CD14-positive monocyte (primary cell): ENCODE measurements at regions not wholly inside any gene's neighbourhood (a gene's known extent, or its start where the extent isn't known, plus 50 kb on each side); places are given as distances from the start of the nearest gene placed in this dataset.

Source experiments
- DNase-seq, 3 donors: peaks; one replicate each; pipeline ENCODE4 v3.0.0-alpha.2; 2011 to 2022
- H2AFZ ChIP-seq: 2 replicates; pipeline ENCODE4 v1.6.0; 2012; ENCODE audit warnings: mild to moderate bottlenecking, low read depth, low read length, inconsistent platforms; ENCODE audit not compliant: insufficient read depth, poor library complexity, severe bottlenecking
- H3K27ac ChIP-seq, 2 donors: 1 replicate in 1 of 2; 2 replicates in 1 of 2; pipeline ENCODE4 v1.5.1; 2012 to 2013; ENCODE audit warnings: low read length in 2 of 2, control low read depth in 1 of 2, inconsistent platforms in 1 of 2, low read depth in 1 of 2, mild to moderate bottlenecking in 1 of 2
- H3K27me3 ChIP-seq, 2 donors: one replicate each; pipeline versions ENCODE4 v1.6.0 to v1.6.1; 2011 to 2013; ENCODE audit warnings: low read length in 2 of 2; ENCODE audit not compliant: control insufficient read depth in 2 of 2, insufficient read depth in 2 of 2
- H3K36me3 ChIP-seq, 2 donors: replicated peaks in 1 of 2; 1 replicate in 1 of 2; 2 replicates in 1 of 2; pipeline versions ENCODE4 v1.5.1 to v1.6.1; 2012 to 2013; ENCODE audit warnings: low read length in 2 of 2, control low read depth in 1 of 2, inconsistent platforms in 1 of 2, mild to moderate bottlenecking in 1 of 2; ENCODE audit not compliant: insufficient read depth in 2 of 2, control insufficient read depth in 1 of 2
- H3K4me1 ChIP-seq, 2 donors: 1 replicate in 1 of 2; 2 replicates in 1 of 2; pipeline versions ENCODE4 v1.5.1 to v1.6.1; 2012 to 2013; ENCODE audit warnings: low read length in 2 of 2, control low read depth in 1 of 2, inconsistent platforms in 1 of 2, mild to moderate bottlenecking in 1 of 2, moderate library complexity in 1 of 2; ENCODE audit not compliant: insufficient read depth in 2 of 2, control insufficient read depth in 1 of 2
- H3K4me2 ChIP-seq: replicated peaks from 2 replicates; pipeline ENCODE3; 2012; ENCODE audit warnings: low read length, moderate library complexity, mild to moderate bottlenecking; ENCODE audit not compliant: poor library complexity, severe bottlenecking; ENCODE audit errors: extremely low read depth
- H3K4me3 ChIP-seq, 3 experiments: fragments of 200-600 bp in 1 of 3; sonication (generic) in 1 of 3; replicated peaks in 1 of 3; 1 replicate in 2 of 3; 2 replicates in 1 of 3; pipeline ENCODE4 v1.5.1; 2011 to 2013; ENCODE audit warnings: low read length in 3 of 3, mild to moderate bottlenecking in 3 of 3, control low read depth in 2 of 3, low read depth in 2 of 3, inconsistent platforms in 1 of 3, moderate library complexity in 1 of 3
- H3K79me2 ChIP-seq: 2 replicates; pipeline ENCODE4 v1.6.0; 2012; ENCODE audit warnings: mild to moderate bottlenecking, control low read depth, inconsistent platforms, low read length, moderate library complexity; ENCODE audit not compliant: insufficient read depth
- H3K9ac ChIP-seq: 2 replicates; pipeline ENCODE4 v1.6.0; 2017; ENCODE audit warnings: low read length, mild to moderate bottlenecking; ENCODE audit not compliant: insufficient read depth, poor library complexity, severe bottlenecking
- H3K9me3 ChIP-seq, 2 donors: replicated peaks in 1 of 2; 1 replicate in 1 of 2; 2 replicates in 1 of 2; pipeline versions ENCODE4 v1.5.1 to v1.6.1; 2012 to 2013; ENCODE audit warnings: low read length in 2 of 2, control low read depth in 1 of 2; ENCODE audit not compliant: control insufficient read depth in 1 of 2, insufficient read depth in 1 of 2
- H4K20me1 ChIP-seq: 2 replicates; pipeline ENCODE4 v1.6.0; 2012; ENCODE audit warnings: mild to moderate bottlenecking, low read length, control low read depth, moderate library complexity; ENCODE audit not compliant: insufficient read depth
- H3K27ac Mint-ChIP-seq, 7 donors: one replicate each; pipeline ENCODE4 v1.8.0; 2020; ENCODE audit warnings: mild to moderate bottlenecking in 7 of 7, mixed read lengths in 7 of 7, moderate library complexity in 6 of 7, inconsistent platforms in 2 of 7
- H3K27me3 Mint-ChIP-seq, 3 donors: one replicate each; pipeline ENCODE4 v1.8.0; 2021 to 2022; ENCODE audit warnings: low read depth in 3 of 3, mild to moderate bottlenecking in 3 of 3, mixed read lengths in 3 of 3, moderate library complexity in 3 of 3, inconsistent platforms in 1 of 3
- H3K36me3 Mint-ChIP-seq, 2 donors: one replicate each; pipeline ENCODE4 v1.8.0; 2020; ENCODE audit warnings: mixed read lengths in 2 of 2, inconsistent platforms in 1 of 2, mild to moderate bottlenecking in 1 of 2
- H3K4me1 Mint-ChIP-seq: one replicate; pipeline ENCODE4 v1.8.0; 2020; ENCODE audit warnings: mild to moderate bottlenecking, mixed read lengths
- H3K4me3 Mint-ChIP-seq, 2 donors: one replicate each; pipeline ENCODE4 v1.8.0; 2020; ENCODE audit warnings: mild to moderate bottlenecking in 2 of 2, mixed read lengths in 2 of 2, moderate library complexity in 1 of 2
- H3K9me3 Mint-ChIP-seq, 7 donors: one replicate each; pipeline ENCODE4 v1.8.0; 2020 to 2022; ENCODE audit warnings: mixed read lengths in 7 of 7, mild to moderate bottlenecking in 6 of 7, moderate library complexity in 6 of 7, inconsistent platforms in 2 of 7
- WGBS: methylation state at CpG from one replicate; pipeline ENCODE4 v1.1.5; 2013; ENCODE audit warnings: missing lambda C conversion rate; ENCODE audit not compliant: insufficient coverage; 5-methylcytosine and 5-hydroxymethylcytosine counted together
- intact Hi-C, 2 donors: fragments of 100-400 bp; cut with micrococcal nuclease; formaldehyde crosslinking; loops; one replicate each; pipeline versions ENCODE4 v1.15.0 to v1.15.1; 2023
- TF ChIP-seq, protein P1 (sequence below): fragments of 200-600 bp; IDR thresholded peaks from one replicate; pipeline ENCODE4 v1.8.0; 2022; ENCODE audit warnings: antibody characterized with exemption, mild to moderate bottlenecking

DNA sequence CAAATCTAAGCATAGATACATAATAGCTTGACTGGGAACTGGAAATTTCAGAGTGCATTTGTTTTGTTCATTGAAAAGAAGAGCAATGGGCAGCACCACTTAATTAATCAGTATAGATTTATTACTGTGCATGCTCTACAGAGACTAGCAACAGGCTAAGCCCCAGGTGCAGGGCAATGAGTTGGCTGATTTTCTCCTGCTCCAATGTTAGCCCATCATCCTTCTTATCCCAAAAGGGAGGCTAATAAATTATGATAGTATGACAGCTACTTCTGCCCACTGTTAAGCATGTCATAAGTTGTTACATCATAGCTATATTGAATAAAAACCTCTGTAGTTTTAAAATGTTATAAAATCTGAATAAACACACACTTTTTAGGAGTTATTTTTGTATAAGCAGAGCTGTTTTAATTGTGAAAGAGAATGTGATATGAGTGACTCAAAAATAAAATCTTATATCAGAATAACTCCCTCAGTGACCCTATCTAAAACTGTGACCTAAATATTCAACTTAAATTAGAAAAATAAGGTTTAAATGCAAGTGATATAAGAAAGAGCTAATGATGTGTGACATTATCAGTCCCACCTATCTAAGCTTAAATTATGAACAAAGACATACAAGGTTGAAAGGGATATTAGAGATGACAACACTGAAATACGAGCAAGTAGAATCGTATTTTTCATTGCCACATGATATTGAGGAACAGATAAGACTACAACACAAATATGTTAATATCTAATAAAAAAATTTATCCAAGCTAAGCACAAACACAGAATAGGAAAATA is 967.3 kb upstream of the ADGRB3 start:
- no peak overlapping the region for H3K9ac ChIP-seq
- H3K9me3 ChIP-seq = peaks cover 14 to 17% of the 10 kb centered on the region in 2 donors
- Mint-ChIP-seq H3K9me3 (peaks cover 3 to 13% (median 9%) of the 10 kb centered on the region in 7 donors), H3K36me3 (no peaks in the 10 kb centered on the region), H3K27ac (no peak overlapping the region), H3K4me1 (no peaks in the 10 kb centered on the region), H3K4me3 (no peak overlapping the region), H3K27me3 (no peaks in the 10 kb centered on the region)
- H4K20me1 ChIP-seq = no peaks in the 10 kb centered on the region
- H3K4me3 ChIP-seq = no peak overlapping the region
- no peak for DNase-seq
- intact Hi-C loops = no loop called here
- no peak overlapping the region for H2AFZ ChIP-seq
- H3K36me3 ChIP-seq = no peaks in the 10 kb centered on the region
- no peak overlapping the region for H3K27ac ChIP-seq
- no peaks in the 10 kb centered on the region for H3K79me2 ChIP-seq
- no peaks in the 10 kb centered on the region for H3K4me1 ChIP-seq
- H3K4me2 ChIP-seq = no peak overlapping the region
- H3K27me3 ChIP-seq = no peaks in the 10 kb centered on the region
- WGBS = no CpG with 5 or more reads among the region's 2 CpGs
- TF ChIP-seq, protein P1, sequence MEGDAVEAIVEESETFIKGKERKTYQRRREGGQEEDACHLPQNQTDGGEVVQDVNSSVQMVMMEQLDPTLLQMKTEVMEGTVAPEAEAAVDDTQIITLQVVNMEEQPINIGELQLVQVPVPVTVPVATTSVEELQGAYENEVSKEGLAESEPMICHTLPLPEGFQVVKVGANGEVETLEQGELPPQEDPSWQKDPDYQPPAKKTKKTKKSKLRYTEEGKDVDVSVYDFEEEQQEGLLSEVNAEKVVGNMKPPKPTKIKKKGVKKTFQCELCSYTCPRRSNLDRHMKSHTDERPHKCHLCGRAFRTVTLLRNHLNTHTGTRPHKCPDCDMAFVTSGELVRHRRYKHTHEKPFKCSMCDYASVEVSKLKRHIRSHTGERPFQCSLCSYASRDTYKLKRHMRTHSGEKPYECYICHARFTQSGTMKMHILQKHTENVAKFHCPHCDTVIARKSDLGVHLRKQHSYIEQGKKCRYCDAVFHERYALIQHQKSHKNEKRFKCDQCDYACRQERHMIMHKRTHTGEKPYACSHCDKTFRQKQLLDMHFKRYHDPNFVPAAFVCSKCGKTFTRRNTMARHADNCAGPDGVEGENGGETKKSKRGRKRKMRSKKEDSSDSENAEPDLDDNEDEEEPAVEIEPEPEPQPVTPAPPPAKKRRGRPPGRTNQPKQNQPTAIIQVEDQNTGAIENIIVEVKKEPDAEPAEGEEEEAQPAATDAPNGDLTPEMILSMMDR = no peak

DNA sequence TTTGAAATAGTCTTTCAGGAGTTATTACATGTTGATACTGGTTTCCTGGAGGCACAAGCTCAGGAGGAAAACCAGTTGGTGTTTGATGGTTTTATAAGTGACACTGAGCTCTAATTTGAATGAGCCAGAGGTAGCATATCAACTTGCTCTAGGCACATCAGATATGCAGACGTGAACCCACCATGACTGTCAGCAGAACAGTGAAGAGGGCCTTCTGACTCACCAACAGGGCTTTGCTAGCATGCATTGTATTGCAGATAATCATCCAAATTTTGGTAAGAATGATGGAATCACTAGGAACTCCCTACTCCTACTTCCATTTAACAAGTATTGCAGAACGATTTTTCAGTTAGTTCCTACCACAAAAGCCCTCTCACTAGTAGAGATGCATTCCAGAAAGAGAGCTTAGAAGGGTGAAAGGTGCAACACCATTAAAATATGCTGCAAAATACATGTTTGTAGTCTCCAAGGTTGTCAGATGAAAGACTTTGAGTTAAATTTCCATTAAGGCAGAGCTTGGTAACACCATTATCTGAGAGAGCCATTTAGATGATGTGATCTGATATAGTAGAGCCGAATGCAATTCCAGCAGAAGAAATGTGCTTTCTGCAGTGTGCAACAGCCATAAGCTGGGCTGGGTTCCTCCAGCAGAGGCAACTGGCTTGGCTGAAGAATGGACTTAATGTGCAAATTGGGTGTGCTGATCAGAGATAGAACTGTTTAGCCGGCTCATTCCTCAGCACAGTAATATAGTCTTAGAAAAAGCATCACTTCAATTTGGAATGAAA is 968.7 kb upstream of the ADGRB3 start:
- H3K4me3 Mint-ChIP-seq = no peak overlapping the region
- H4K20me1 ChIP-seq = no peaks in the 10 kb centered on the region
- H3K4me3 ChIP-seq = no peak overlapping the region
- TF ChIP-seq, protein P1 = no peak
- no peaks in the 10 kb centered on the region for H3K27me3 Mint-ChIP-seq
- H3K4me1 Mint-ChIP-seq = no peaks in the 10 kb centered on the region
- H3K4me2 ChIP-seq = no peak overlapping the region
- H3K27me3 ChIP-seq = no peaks in the 10 kb centered on the region
- H3K36me3 ChIP-seq = no peaks in the 10 kb centered on the region
- H3K9ac ChIP-seq = no peak overlapping the region
- H3K4me1 ChIP-seq = no peaks in the 10 kb centered on the region
- H3K9me3 Mint-ChIP-seq = peaks cover 2 to 18% (median 7%) of the 10 kb centered on the region in 7 donors
- no peaks in the 10 kb centered on the region for H3K79me2 ChIP-seq
- no peak overlapping the region for H2AFZ ChIP-seq
- no peak for DNase-seq
- WGBS = 68% methylated on average over 2 of the region's 4 CpGs
- intact Hi-C loops = no loop called here
- H3K36me3 Mint-ChIP-seq = no peaks in the 10 kb centered on the region
- no peak overlapping the region for H3K27ac ChIP-seq
- no peak overlapping the region for H3K27ac Mint-ChIP-seq
- H3K9me3 ChIP-seq = peaks cover 17 to 26% of the 10 kb centered on the region in 2 donors
